ENCODE measurements at regions not wholly inside any gene's neighbourhood (a gene's known extent, or its start where the extent isn't known, plus 50 kb on each side); places are given as distances from the start of the nearest gene placed in this dataset.

DNA sequence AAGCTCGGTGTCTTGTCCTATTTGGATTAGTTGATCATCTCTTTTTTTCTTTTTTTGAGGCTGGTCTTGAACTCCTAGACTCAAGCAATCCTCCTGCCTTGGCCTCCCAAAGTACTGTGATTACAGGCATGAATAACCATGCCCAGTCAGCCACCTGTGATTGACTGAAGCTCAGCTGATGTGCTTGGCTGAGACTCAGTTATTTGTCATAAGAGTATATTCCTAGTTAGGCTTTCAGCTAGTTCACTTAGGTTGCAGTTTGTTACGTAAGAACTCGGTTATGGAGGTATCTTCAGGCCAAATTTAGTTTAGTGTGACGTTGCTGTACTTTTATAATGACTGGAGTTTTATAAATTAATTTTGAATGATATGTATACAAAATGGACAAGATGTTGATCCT lies 365.0 kb downstream of the SV2B start:
- Histone ChIP-seq H3K4me1 (no peaks in the 10 kb centered on the region), H3K27me3 (ENCODE audit: low read depth) (no peaks in the 10 kb centered on the region), H3K27ac (no peak overlapping the region), H3K36me3 (no peaks in the 10 kb centered on the region), H3K4me3 (no peak overlapping the region), H3K9me3 (no peaks in the 10 kb centered on the region)
- intact Hi-C loops (cut with DNase I) = no loop called here
- ATAC-seq = no peak
- TF ChIP-seq, protein P1, sequence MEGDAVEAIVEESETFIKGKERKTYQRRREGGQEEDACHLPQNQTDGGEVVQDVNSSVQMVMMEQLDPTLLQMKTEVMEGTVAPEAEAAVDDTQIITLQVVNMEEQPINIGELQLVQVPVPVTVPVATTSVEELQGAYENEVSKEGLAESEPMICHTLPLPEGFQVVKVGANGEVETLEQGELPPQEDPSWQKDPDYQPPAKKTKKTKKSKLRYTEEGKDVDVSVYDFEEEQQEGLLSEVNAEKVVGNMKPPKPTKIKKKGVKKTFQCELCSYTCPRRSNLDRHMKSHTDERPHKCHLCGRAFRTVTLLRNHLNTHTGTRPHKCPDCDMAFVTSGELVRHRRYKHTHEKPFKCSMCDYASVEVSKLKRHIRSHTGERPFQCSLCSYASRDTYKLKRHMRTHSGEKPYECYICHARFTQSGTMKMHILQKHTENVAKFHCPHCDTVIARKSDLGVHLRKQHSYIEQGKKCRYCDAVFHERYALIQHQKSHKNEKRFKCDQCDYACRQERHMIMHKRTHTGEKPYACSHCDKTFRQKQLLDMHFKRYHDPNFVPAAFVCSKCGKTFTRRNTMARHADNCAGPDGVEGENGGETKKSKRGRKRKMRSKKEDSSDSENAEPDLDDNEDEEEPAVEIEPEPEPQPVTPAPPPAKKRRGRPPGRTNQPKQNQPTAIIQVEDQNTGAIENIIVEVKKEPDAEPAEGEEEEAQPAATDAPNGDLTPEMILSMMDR (IDR thresholded peaks at IDR 0.05) = no peak
- DNase-seq = no peak

DNA sequence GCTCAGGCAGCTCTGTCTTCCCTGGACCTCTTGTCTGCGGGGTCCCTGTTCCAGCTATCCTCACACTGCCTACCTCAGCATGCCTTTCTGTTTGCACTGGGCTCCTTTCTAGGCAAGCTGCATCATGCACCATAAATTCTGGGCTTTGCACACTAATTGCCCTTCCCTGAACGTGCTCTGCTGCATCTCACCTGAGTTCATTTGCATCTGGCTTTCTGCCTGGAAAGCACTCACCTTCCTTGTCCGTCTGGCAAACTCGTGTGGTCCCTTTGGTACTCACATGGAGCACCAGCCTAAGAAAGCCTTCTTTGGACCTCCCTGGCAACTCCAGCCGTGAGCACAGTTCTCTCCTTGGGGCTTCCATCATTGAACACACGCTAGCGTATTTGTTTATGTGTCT lies 365.6 kb downstream of the SV2B start:
- intact Hi-C loops (cut with DNase I) = no loop called here
- H3K27me3 ChIP-seq (ENCODE audit: low read depth) = no peaks in the 10 kb centered on the region
- DNase-seq = no peak
- no peaks in the 10 kb centered on the region for H3K36me3 ChIP-seq
- TF ChIP-seq, protein P1 (IDR thresholded peaks at IDR 0.05) = no peak
- no peak overlapping the region for H3K27ac ChIP-seq
- no peaks in the 10 kb centered on the region for H3K4me1 ChIP-seq
- no peak overlapping the region for H3K4me3 ChIP-seq
- no peak for ATAC-seq
- no peaks in the 10 kb centered on the region for H3K9me3 ChIP-seq

DNA sequence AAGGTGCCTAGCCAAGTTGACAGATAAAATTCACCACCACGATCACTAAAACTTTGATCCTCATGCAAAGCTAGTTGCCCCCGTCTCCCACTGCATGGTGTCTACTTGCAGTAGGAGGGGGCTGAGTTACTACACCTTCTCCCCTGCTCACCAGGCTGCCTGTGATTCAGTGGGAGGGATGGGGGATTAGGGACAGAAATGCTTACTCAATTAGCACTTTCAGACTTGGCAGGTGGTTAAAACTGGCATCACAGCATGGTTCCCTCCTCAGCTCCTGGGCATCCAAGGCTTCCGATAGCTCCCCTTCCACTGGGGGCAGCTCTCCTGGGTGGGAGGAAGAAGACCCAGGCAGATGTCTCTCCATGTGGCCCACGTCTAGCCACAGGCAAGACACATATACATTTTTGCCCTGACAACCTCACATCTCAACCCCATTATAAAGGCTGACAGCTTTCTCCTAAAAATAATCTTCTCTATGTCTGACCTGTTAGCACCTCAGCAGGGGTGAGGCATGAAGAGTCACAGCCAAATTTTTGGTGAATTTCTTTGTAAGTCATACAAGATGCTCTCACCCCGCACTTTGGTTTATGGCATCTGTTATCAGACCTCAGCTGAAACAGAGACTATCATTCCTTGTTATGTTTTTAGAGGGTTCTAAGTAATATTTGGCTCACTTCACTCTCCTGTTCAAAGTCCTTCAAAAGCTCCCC lies 369.0 kb downstream of the SV2B start:
- TF ChIP-seq, protein P1 (IDR thresholded peaks at IDR 0.05) = no peak
- Histone ChIP-seq H3K4me3 (no peak overlapping the region), H3K4me1 (no peaks in the 10 kb centered on the region), H3K9me3 (no peaks in the 10 kb centered on the region), H3K36me3 (no peaks in the 10 kb centered on the region), H3K27ac (no peak overlapping the region), H3K27me3 (ENCODE audit: low read depth) (no peaks in the 10 kb centered on the region)
- DNase-seq (no peak), ATAC-seq (no peak)
- intact Hi-C loops (cut with DNase I) = no loop called here

DNA sequence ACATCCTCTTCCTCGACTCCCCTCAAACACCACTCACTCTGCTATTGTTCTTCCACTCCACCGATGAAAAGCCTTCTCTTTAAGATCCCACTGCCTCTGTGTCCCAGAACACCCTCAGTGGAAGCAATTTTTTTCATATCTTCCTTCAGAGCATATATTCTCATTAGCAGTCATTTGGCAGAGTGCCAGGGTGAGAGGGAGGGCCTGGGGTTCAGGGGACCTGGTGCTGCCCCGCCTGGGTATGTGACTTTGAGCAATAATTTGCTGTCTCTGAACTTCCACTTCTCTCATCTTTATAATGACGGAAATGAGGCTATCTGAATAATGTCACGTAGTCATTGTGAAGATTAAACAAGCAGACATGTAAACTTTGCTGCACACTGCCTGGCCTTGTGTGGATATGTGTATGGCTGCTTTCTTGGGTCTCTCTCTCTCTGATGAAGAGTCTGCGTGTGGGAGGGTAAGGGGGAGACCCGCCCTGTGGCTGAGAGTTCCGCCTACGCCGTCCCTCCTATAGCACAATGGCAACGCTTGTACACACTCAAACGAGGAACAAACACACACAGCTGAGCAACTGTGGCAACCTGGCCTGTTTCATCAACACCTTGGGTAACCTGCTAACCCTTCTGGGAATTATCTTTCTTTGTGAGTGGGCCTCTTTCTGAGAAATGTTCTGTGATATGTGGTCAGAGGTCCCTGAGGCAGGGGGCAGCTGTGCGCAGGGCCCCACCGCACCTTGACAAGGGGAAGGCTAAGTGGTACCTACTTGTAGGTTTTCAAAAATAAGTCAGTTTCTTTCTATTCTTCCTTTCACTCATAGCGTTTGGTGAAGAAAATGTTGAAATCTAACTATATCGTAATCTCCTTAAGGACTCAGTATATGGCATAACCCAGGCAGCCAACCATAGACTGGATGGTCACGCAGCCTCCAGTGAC lies 369.8 kb downstream of the SV2B start:
- Histone ChIP-seq H3K27ac (no peak overlapping the region), H3K27me3 (ENCODE audit: low read depth) (no peaks in the 10 kb centered on the region), H3K4me3 (no peak overlapping the region), H3K36me3 (no peaks in the 10 kb centered on the region), H3K9me3 (no peaks in the 10 kb centered on the region), H3K4me1 (no peaks in the 10 kb centered on the region)
- DNase-seq (peak; percentile 57), ATAC-seq (peak; percentile 41 to 86)
- TF ChIP-seq, protein P1 (IDR thresholded peaks at IDR 0.05) = no peak
- intact Hi-C loops (cut with DNase I) = no loop called here

DNA sequence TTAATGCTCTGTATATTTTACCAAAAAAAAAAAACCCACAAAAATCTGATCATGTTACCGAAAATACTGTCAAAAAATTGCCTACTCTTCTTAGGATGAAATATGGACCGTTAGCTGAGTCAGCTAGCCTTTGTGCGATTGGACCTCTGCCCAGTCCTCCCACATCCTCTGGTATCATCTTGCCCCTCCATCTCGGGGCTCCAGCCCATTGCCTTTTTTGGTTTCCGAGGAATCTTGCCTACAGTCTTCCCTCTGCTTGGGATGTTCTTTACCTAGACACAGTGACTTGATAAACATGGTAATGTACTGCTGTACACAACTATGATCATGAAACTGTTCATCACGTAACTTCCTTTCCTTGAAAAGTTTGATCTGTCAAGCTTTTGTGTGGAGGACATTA lies 371.4 kb downstream of the SV2B start:
- Histone ChIP-seq H3K27ac (no peak overlapping the region), H3K9me3 (no peaks in the 10 kb centered on the region), H3K4me1 (no peaks in the 10 kb centered on the region), H3K36me3 (no peaks in the 10 kb centered on the region), H3K4me3 (no peak overlapping the region), H3K27me3 (ENCODE audit: low read depth) (no peaks in the 10 kb centered on the region)
- TF ChIP-seq, protein P1 (IDR thresholded peaks at IDR 0.05) = no peak
- no peak for ATAC-seq
- no peak for DNase-seq
- intact Hi-C loops (cut with DNase I) = no loop called here

Measured in lower lobe of right lung (tissue), 2 donors.